ENCODE measurements at regions not wholly inside any gene's neighbourhood (a gene's known extent, or its start where the extent isn't known, plus 50 kb on each side); places are given as distances from the start of the nearest gene placed in this dataset.

DNA sequence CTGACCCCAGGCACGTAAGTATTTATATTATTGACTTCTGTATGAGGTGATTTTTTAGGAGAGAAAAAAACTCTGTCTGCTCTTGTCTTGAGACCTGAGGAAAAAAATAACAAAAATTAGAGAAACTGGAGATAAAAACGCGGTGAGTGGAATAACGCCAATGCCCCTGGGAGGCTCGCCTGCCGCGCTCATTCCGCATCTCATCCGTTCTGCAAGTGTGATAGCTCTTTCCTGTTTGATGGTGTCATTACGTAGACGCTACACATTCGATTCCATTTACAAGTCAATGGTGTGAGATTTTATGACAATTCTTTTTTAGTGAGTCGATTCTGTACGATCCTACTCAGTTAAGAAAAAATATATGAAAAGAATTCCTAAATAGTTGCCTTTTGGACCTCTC lies 194.3 kb upstream of the SMIM21 start:
- Histone ChIP-seq H3K27ac (no peak overlapping the region), H3K4me1 (no peaks in the 10 kb centered on the region), H3K36me3 (no peaks in the 10 kb centered on the region), H3K27me3 (no peaks in the 10 kb centered on the region), H3K4me3 (no peak overlapping the region), H3K9me3 (no peaks in the 10 kb centered on the region)
- whole genome bisulfite sequencing, result 94% methylated on average over 14 of the region's 14 CpGs
- no peak for DNase-seq (ENCODE audit: low spot score in 2 of 2)
- no peak for TF ChIP-seq EP300 (IDR thresholded peaks at IDR 0.05)
- TF ChIP-seq, protein P1, sequence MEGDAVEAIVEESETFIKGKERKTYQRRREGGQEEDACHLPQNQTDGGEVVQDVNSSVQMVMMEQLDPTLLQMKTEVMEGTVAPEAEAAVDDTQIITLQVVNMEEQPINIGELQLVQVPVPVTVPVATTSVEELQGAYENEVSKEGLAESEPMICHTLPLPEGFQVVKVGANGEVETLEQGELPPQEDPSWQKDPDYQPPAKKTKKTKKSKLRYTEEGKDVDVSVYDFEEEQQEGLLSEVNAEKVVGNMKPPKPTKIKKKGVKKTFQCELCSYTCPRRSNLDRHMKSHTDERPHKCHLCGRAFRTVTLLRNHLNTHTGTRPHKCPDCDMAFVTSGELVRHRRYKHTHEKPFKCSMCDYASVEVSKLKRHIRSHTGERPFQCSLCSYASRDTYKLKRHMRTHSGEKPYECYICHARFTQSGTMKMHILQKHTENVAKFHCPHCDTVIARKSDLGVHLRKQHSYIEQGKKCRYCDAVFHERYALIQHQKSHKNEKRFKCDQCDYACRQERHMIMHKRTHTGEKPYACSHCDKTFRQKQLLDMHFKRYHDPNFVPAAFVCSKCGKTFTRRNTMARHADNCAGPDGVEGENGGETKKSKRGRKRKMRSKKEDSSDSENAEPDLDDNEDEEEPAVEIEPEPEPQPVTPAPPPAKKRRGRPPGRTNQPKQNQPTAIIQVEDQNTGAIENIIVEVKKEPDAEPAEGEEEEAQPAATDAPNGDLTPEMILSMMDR (IDR thresholded peaks at IDR 0.05), result no peak
- TF ChIP-seq POLR2AphosphoS5 (IDR thresholded peaks at IDR 0.05), result no peak
- TF ChIP-seq POLR2A (IDR thresholded peaks at IDR 0.05), result no peak

DNA sequence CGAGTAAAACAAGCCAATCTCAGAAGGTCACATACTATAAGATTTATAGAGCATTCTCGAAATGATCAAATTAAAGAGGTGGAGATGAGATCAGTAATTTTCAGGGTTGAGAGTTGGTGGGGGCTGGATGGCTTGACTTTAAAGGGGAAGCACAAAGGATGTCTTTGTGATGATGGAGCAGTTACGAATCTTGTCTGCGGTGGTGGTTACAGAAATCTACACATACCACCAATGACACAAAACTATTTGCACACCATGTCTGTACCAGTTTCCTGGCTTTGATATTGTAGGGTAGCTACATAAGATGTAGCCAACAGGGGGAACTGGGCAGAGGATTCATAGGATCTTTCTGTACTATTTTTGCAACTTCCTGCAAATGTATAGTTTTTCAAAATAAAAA lies 190.6 kb upstream of the SMIM21 start:
- Histone ChIP-seq H3K9me3 (no peaks in the 10 kb centered on the region), H3K4me1 (no peaks in the 10 kb centered on the region), H3K4me3 (no peak overlapping the region), H3K27ac (no peak overlapping the region), H3K36me3 (no peaks in the 10 kb centered on the region), H3K27me3 (no peaks in the 10 kb centered on the region)
- no peak for DNase-seq (ENCODE audit: low spot score in 2 of 2)
- TF ChIP-seq EP300 (IDR thresholded peaks at IDR 0.05) (no peak), POLR2AphosphoS5 (IDR thresholded peaks at IDR 0.05) (no peak)
- WGBS, result 81% methylated on average over 4 of the region's 4 CpGs

DNA sequence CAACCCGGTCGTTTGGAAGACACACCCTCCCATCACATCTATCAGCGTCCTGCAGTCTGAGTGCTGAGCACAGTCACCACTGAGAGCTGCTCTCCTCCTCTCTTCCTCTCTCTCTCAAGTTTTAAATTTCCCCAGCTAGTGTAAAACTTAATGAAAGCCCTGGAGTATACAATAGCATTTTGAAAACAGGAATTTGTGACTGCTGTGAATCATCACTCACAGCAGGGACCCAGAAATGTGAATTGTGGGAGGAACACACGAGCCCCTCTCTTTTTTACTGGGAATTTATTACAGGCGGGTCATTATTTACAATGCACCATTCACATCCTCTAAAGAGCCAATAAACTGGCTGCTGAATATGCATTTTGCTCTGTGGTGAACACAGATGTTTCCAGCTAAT lies 185.0 kb upstream of the SMIM21 start:
- Histone ChIP-seq H3K27ac (no peak overlapping the region), H3K4me3 (no peak overlapping the region), H3K36me3 (no peaks in the 10 kb centered on the region), H3K27me3 (no peaks in the 10 kb centered on the region), H3K9me3 (no peaks in the 10 kb centered on the region), H3K4me1 (no peaks in the 10 kb centered on the region)
- 15% methylated on average over 5 of the region's 5 CpGs for WGBS
- DNase-seq (ENCODE audit: low spot score in 2 of 2), result no peak
- TF ChIP-seq EP300 (IDR thresholded peaks at IDR 0.05) (no peak), POLR2A (IDR thresholded peaks at IDR 0.05) (no peak), POLR2AphosphoS5 (IDR thresholded peaks at IDR 0.05) (no peak)
- TF ChIP-seq, protein P1 (IDR thresholded peaks at IDR 0.05), result no peak

DNA sequence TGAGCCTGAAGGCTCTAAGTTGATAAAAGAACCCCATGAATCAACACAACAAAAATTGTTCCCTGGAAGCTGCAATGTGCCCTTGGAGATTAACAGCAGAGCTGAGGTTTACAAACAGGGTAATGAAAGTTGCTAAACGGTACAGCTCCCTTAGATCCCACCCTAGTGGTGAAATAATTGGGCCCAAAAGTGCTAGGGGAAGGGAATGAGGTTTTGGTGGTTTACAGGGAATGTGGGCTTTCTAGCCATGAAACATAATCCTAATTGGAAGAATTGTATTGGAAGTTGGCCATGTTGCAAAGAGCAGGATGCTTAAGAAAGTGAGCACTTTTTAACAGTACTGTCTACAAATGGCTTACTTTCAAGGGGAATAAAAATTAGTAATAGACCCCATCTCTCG lies 180.2 kb upstream of the SMIM21 start:
- Histone ChIP-seq H3K4me1 (no peaks in the 10 kb centered on the region), H3K36me3 (no peaks in the 10 kb centered on the region), H3K27ac (no peak overlapping the region), H3K27me3 (no peaks in the 10 kb centered on the region), H3K4me3 (no peak overlapping the region), H3K9me3 (no peaks in the 10 kb centered on the region)
- WGBS, result 47% methylated on average over 2 of the region's 2 CpGs
- no peak for DNase-seq (ENCODE audit: low spot score in 2 of 2)
- TF ChIP-seq POLR2AphosphoS5 (IDR thresholded peaks at IDR 0.05) (no peak), POLR2A (IDR thresholded peaks at IDR 0.05) (no peak), EP300 (IDR thresholded peaks at IDR 0.05) (no peak)
- TF ChIP-seq, protein P1 (IDR thresholded peaks at IDR 0.05), result no peak

DNA sequence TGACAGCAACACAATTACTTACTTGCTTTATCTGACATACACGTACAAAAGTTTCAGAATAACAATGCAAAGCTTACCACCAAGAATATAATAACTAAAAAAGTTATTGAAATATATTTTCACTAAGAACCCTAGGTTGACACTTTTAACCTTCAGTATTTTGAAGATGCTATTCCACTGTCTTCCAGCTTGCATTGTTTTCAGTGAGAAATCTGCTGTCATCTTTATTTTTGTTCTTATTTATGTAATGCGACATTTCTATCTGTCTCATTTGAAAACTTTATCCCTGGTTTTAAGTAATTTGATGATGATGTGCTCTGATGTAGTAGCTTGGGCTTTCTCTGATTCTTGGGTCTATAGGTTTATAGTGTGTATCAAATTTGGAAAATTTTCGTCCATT lies 165.0 kb upstream of the SMIM21 start:
- Histone ChIP-seq H3K4me3 (no peak overlapping the region), H3K4me1 (no peaks in the 10 kb centered on the region), H3K27me3 (no peaks in the 10 kb centered on the region), H3K27ac (no peak overlapping the region), H3K9me3 (peaks cover 18% of the 10 kb centered on the region), H3K36me3 (no peaks in the 10 kb centered on the region)
- DNase-seq (ENCODE audit: low spot score in 2 of 2), result no peak
- WGBS, result 94% methylated on average over 3 of the region's 3 CpGs
- TF ChIP-seq POLR2A (IDR thresholded peaks at IDR 0.05), result no peak
- TF ChIP-seq POLR2AphosphoS5 (IDR thresholded peaks at IDR 0.05), result no peak
- no peak for TF ChIP-seq EP300 (IDR thresholded peaks at IDR 0.05)
- TF ChIP-seq, protein P1 (IDR thresholded peaks at IDR 0.05), result no peak

DNA sequence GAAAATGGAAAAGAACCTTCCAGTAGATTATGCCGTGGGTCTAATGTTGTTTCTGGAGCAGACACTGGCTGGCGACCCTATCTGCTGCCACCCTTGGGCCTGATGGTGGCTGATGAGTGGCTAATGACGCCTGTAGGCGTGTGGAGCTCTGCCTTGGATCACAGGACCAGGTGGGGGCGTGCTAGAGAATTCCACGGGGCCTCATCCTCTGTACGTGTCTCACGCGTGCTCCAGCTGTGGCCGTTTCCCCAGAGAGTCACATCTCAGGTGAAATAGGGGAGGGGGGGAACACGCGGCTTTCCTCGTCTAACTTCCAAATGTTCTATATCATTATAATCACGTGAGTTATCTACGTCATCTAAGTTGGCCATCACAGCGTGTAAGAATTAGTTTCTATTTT lies 160.9 kb upstream of the SMIM21 start:
- no peak for DNase-seq (ENCODE audit: low spot score in 2 of 2)
- 90% methylated on average over 16 of the region's 16 CpGs for WGBS
- Histone ChIP-seq H3K4me3 (no peak overlapping the region), H3K27me3 (no peaks in the 10 kb centered on the region), H3K27ac (no peak overlapping the region), H3K4me1 (no peaks in the 10 kb centered on the region), H3K36me3 (no peaks in the 10 kb centered on the region), H3K9me3 (peaks cover 10% of the 10 kb centered on the region)
- no peak for TF ChIP-seq POLR2AphosphoS5 (IDR thresholded peaks at IDR 0.05)
- no peak for TF ChIP-seq POLR2A (IDR thresholded peaks at IDR 0.05)
- TF ChIP-seq, protein P1 (IDR thresholded peaks at IDR 0.05), result no peak
- TF ChIP-seq EP300 (IDR thresholded peaks at IDR 0.05), result no peak

All from suprapubic skin (tissue), 4 donors.